Activated CD4-positive, alpha-beta T cell treated with anti-CD3 and anti-CD28 coated beads, Interleukin-2, Interleukin-6, amounts not matched to agents 100 ng/mL and 50 ng/mL, durations not matched to agents 16 hours and 8 hours (primary cell): ENCODE measurements at regions not wholly inside any gene's neighbourhood (a gene's known extent, or its start where the extent isn't known, plus 50 kb on each side); places are given as distances from the start of the nearest gene placed in this dataset.
"Not testable (repeated sequence)": the region's sequence is repeated elsewhere in the genome, so short reads cannot be mapped to it uniquely, and the experiment has no call there.

Experiments used
- DNase-seq: peaks from one replicate; pipeline ENCODE4 v3.0.0-alpha.2; 2020

DNA sequence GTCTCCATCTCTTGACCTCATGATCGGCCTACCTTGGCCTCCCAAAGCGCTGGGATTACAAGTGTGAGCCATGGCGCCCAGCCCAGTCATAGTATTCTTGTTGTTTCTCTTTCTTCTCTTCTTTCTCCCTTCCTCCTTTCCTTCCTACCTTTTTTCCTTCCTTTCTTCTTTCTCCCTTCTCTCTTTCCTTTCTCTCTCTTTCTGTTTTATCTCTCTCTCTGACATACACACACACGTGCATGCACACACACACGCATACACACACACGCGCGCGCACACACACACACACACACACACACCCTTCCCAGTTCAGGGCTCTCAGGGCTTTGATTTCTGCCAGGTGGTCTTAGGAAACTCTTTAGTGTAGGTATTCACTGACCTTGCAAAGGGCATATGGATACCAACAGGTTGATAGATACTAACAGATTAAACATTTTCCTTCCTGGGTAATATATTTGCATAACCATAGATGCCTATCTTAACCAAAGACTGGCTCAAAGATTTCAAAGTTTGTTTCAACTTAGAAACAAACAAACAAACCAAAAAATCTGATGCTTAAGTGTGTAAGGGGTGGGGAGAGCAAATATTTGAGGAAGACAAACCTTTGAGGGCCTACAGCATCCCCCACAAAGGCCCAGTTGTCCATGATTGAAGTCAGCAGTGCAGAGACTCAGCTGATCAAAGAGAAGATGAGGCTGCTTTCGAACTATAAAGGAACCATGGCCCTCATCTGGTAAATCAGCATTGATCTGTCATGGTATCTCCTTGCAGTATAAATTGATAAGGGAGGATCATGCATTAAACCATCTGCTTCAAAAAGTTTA lies 288.2 kb upstream of the SEMA6A start:
- DNase-seq = no peak

DNA sequence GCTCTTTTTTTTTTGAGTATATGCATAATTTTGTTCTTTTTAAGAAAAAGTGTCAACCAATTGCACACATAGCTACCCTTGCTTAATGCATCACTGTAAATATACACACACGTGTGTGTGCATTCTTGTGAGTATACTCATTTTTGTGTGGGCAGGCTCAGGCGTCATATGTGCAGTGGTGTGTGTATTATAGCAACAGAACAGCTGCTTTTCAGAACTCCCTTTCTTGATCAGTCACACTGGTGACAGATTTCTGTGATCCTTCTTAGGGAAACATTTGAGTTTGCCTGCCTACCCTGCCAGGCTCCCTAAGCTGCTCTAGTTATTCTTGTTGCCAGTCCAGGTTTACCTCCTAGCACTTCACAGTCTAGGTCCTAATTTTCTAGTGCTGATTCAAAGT lies 287.0 kb upstream of the SEMA6A start:
- DNase-seq = no peak

DNA sequence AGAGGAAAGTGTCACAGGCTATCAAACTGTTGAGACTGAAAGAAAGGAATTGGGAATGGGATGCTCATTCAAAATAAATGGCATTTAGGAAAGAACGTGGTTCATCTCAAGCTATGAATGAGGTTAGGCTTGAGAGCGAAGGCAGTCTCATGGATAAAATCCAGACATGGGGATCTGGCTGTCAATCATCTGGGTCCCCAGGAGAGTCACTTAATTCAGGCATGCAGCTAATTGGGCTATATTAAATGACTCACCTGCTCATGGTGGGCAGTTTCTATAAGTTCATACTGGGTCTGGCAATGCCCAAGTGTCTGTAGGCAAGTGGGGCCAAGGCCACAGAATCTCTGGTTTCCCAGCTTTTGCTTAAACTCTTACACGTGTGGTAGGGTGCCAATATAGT lies 286.5 kb upstream of the SEMA6A start:
- DNase-seq = no peak

DNA sequence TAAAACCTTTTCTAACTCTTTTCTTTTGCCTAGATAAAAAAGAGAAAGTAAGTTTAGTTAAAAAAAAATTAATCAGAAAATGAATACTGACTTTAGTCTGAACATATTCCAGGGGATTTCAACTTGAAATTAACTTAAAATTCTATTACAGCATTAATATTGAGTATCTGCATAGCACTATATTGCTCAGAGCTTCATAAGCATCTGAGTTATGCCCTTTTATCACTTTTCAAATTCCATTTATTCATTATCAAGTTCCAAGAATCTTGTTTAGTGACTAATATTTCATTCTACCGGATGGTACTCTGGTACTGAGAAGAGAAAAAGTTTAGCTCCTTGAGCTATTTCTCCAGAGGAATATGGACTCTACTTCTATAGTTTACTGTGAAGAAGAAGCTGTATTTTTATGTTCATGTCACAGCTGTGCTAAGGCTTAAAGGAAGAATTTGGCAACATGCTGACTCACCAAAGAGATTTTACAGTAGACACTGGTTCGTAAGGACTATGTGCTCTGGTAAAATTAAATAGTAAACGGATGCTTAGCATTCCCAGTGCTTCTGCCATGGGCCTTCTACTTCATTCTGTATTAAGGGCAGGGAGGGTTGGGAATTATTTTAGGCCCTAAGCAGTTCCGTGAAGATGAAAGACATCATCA lies 285.2 kb upstream of the SEMA6A start:
- DNase-seq = no peak

DNA sequence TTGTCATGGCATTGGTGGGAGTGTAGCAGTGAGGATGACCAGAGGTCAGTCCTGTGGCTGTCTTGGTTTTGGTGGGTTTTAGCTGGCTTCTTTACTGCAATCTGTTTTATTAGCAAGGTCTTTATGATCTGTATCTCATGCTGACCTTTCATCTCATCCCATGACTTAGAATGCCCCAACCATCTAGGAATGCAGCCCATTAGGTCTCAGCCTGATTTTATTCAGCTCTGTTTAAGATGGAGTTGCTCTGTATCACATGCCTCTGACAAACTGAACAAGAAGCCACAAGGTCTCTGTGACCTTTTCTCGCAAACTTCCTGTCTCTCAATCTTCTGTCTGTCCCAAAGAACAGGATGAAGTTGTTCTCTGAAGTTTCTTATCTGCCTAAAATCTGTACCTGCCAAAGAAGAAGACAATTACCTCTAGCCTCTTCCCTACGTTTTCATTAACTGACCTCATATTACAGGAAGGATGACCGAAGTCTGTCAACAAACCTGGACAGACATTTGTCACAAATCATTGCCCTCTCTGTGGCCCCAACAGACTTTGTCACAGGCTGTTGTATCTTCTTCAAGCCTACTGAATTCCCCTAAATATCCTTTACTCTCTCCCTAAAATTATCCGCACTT lies 284.2 kb upstream of the SEMA6A start:
- DNase-seq = no peak

DNA sequence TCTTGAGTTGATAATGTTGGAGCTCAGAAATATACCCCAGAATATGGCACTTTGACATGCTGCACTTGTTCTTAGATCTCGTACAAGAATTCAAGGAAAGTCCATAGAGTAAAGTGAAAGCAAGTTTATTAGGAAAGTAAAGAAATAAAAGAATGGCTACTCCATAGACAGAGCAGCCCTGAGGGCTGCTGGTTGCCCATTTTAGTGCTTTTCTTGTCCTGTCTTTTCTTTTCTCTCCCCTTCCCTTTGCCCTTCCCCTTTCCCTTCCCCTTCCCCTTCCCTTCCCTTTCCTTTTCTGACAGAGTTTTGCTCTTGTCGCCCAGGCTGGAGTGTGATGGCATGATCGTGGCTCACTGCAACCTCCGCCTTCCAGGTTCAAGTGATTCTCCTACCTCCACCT lies 283.4 kb upstream of the SEMA6A start:
- DNase-seq = not testable (repeated sequence)

DNA sequence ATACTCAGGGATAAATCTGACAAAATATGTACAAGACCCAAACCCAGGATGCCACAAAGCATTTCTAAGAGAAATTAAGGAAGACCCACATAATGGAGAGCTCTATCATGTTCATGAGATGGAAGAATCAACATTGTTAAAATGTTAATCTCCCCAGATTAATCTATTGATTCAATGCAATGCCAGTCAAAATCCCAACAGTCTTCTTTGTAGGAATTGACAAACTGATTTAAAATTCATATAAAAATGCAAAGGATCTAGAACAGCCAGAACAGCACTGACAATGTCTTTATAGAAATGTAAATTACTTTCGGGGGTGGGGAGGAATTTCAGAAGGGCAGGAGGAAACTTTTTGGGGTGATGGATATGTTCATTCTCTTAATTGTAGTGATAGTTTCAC lies 281.6 kb upstream of the SEMA6A start:
- DNase-seq = no peak

DNA sequence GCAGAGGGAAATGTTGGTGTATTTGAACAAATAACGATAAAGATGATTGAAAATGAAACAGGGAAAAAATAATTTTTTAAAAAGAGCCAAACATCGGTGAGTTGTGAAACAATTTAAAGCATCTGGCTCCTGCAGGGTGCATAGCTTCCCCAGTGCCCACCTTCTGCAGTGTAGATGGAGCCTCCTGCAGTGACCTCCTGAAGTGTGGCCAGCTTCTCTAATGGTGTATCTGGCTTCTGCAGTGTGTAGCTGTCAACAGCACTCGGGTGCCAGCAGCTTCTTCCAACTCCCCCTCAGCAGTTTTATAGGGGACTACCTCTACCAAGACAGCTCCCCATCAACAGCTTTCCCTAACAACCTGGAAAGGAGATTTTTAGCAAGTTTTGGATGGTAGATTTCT lies 279.4 kb upstream of the SEMA6A start:
- DNase-seq = no peak

DNA sequence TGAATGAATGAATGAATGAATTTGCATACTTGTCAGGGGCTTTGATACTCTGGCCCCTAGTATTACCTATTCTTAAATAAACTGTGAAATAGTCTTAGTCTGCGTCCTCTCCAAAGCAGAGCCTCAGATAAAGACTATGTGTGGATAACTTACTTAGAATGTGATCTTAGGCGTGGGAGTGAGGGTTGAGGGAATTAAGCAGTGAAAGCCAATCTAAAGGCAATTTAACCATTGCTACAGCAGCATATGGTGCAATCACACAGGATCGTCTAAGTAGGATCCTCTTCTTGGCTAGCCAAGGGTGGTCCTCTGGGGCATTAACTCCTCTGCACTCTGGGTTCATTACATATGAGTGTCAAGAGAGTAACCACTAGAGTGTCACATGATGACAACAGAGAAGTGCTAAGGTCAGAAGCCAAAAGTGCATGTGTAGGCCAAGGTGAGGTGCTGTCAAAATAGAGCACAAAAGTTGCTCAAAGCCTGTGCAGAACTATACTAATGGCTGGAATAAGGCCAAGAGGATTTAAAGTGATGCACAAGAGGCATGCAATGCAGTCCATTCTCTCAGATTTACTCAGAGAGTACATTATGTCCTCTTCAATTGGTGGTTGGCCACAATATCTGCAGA lies 274.4 kb upstream of the SEMA6A start:
- no peak for DNase-seq

DNA sequence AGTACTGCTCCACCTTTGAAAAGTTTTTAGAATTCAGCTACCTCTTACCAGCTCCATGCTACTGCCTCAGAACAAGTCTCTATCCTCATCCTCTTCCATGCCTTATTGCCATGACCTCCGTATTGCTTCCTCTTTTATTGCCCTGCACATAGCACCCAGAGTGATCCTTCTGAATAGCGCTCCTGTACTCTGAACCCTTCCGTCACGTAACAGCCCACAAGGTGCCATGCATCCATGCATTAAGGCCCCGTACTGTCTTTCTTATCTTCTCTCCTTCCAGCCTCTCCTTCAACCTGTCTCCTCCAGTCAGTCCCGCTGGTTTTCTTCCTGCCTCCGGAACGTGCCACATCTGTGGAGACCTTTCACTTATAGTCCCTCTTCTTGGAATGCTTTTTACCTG lies 273.3 kb upstream of the SEMA6A start:
- DNase-seq = no peak

DNA sequence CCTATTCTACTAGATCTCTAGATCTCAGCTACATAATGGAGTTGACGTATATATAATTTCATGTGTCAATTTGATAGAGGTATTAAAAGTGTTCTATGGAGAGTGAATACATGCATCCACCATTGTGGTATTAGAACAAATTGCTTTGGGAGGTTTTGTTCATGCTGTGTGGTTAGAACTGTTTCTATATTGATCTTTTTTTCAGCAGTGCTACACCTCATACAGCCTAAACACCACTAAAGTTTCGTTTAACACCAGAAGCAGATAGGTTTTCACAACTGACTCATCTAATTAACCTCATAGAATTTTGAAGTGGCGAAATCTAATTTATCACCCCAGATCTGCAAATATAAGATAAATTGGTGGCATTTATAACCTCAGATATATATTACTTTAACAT lies 269.4 kb upstream of the SEMA6A start:
- DNase-seq = no peak

DNA sequence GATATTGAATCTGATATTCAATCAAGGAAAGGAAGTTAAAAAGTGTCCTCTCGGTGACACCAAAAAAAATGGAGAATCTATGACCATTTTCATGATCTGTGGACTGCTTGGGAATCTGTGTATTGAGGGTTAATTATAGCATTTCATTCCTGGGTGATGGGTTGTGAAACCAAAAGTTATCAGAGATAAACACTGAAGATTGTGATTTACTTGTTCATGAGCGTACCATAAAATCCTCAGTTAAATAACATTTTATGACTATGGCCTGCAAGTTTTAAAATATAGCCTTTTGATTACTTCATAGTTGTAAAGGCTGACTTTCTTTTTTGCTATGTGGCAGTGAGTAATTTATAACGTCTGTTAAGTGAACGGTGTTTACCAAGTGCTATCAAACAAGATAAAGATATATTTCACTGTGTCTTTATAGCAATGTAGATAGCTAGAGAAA lies 267.9 kb upstream of the SEMA6A start:
- no peak for DNase-seq

DNA sequence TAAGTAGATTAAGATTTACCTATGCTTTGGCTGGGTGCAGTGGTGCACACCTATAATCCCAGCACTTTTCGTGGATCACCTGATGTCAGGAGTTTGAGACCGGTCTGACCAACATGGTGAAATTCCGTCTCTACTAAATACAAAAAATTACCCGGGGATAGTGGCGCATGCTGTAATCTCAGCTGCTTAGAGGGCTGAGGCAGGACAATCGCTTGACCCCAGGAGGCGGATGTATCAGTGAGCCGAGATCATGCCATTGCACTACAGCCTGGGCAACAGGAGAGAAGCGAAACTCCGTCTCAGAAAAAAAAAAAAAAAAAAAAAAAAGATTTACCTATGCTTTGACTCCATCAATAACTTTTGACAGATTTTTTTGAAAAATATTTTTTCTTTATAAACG lies 267.1 kb upstream of the SEMA6A start:
- no peak for DNase-seq

DNA sequence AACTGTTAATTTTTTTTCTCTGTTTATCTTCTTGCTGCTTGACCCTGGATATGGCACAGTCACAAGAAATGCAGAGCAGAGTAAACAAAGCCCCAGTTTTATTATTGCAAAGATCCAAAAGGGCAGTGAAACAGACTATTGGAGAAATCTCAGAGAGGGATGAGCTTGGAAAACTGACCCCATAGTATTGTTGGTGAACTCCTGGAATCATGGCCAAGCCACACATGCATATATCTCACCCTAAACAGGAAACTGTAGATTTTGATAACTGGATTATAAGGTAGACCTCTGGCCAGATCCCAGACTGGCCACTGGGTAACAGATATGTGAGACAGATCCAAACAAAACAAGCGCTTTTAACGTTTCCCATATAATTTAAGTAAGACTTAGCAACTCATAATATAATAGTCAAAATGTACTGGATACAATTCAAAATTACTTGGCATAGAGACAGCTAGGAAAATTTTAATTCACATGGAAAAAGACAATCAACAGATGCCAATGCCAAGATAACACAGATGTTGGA lies 263.5 kb upstream of the SEMA6A start:
- no peak for DNase-seq

DNA sequence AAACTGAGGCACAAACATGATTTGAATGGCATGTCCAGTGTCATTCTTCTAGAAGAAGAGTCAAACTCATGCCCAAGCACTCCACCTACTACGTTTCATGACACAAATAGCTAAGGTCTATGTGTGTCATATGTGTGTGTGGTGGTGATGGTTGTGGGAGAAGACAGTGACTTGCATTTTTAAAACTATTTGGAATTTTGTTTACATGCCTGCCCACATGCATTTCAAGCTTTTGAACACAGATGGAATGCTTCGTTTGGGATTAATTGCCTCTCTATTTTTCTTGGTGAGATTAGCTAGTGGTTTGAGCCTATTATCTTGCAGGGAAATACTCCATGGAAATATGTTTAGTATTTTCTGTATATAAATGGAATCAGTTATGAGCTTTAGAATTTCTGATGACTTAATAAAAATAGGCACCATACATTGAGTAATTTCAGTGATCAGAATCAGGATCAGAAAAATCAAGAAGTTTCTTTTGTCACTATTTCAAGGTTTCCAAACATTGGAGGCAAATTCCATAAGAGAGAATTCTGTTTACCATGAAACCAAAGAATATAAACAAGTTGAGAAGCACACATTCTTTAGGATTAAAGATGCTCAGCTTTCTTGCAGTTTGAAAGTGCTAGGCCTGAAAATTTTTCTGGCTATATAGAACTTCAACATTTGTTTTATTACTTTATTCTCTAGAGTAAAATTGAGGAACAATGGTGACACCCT lies 260.3 kb upstream of the SEMA6A start:
- DNase-seq = no peak

DNA sequence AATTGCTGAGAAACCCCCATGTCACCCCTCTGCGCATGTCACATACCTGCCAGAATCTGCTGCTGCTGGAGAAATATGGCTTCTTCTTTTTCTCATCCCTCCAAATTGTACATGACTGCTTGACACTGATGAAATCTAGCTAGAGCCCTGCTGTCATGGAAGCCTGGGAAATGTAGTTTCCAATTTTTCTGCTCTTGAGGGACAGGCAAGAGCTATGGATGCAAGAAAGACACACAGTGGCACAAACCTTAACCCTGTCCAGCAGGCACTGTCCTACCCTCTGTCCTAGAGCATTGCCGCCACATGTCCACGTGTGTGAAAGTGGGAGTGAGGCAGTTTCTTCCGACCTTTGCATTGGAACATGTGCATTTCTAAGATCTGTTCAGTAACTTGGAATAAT lies 255.5 kb upstream of the SEMA6A start:
- no peak for DNase-seq

DNA sequence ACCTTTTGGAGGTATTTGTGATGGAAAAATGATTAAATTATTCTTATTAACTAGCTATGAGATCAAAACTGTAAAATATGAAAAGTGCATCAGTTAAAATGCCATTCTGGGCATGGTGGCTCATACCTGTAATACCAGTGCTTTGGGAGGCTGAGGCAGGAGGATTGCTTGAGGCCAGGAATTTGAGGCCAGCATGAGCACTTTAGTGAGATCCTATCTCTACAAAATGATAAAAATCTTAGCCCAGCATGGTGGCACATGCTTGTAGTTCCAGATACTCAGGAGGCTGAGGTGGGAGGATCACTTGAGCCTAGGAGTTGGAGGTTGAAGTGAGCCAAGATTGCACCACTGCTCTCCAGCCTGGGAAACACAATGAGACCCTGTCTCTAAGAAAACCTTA lies 252.5 kb upstream of the SEMA6A start:
- DNase-seq = no peak

DNA sequence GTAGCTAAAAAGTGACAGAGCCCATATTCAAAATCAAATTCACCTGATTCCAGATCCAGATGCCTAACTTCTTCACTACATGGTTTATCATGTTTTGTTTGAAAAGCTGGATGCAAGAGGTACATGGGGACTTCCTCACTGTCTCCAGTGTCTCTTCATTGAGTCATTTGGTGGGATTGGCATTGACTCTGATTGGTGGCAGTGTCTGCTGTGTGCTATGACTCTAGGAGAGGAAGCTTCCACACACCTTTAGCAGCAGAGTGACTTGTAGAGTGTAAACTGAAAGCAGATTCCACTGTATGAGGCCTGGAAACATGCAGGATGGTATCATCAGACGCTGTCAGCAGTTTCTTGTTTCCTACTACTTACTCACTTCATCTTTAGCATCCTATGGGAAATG lies 250.9 kb upstream of the SEMA6A start:
- no peak for DNase-seq

DNA sequence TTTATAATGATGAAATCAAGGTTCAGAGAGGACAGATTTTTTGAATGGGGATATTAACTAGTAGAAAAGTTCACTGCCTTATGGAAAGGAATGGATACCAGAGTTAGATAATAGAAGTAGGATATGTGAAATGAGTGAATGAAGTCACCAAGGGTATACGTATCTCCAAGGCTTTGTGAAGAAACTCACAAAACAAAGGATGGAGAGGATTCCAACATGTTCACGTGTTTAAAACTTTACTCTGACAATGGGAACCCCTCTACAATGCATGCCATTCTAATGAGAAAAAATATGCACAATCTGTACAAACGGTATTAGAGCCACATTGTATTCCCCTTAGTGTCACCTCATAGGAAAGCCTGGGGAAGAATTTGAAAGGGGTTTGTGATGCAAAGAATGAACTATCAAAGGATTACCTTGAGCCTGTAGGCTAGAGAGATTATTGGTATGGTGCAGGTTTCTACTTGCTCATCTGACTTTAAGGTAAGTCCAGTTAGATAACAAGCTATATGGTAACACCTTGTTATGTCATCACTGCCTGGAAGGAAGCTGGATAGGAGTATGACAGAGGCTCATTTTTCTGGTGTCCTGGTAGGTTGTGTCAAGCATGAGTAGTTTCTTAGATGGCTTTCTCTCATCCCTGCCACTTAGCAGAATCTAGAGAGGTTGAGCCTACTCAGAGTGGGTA lies 250.3 kb upstream of the SEMA6A start:
- DNase-seq = no peak

DNA sequence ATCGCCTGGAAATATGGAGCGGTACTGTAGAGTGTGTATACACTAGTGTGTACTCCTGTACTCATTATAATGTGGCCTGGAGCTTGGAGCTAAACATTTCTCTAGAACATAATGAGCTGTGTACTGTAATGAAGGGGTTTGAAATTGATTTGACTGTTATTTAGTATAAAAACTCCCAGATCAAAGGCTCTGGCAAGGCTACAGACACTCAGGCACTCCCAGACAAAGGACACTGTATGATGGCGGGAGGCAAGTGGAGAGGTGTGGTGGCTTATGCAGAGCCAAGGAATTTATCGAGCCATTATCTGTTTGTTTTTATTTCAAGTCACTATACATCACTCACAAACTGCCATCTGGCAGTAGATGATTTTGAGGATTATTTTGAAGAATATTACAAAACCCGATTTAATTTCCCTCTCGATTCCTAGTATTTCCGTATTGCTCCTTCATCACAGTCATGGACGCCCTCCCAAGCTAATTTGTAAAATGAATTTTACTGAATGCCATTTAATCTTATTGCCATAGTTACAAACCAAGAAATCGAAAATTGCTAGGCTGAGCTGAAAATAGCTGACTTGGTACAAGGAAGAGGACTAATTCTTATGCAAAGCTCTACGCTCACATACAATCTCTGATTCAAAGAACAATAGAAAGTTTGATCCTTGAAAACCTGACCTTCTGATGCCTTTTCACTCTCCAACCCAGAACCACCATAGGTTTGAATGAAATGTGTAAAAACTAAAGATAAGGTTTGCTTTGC lies 240.2 kb upstream of the SEMA6A start:
- DNase-seq = no peak

DNA sequence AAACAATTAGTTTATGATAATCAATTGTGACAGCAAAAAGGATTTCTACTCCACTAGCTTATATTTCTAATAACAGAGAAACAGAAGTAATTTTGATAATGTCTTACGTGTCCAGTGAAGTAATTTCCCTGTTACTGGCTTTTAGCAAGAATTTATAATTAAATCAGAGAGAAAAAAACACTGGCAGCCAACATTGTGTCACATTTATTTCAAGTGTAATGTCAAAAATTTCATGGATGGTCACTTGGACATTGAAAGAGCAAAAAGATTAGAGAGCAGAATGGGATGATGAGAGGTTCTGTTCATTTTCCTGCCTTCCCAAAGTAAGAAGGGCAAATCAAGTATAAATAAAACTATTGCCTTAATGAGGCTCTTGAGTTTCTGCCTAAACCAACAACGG lies 239.3 kb upstream of the SEMA6A start:
- no peak for DNase-seq
